ENCODE measurements at regions not wholly inside any gene's neighbourhood (a gene's known extent, or its start where the extent isn't known, plus 50 kb on each side); places are given as distances from the start of the nearest gene placed in this dataset.
"Not testable (repeated sequence)": the region's sequence is repeated elsewhere in the genome, so short reads cannot be mapped to it uniquely, and the experiment has no call there.

GRCh38 chr22:16388616-16389015 is 204.0 kb downstream of the CCT8L2 start:
- TF ChIP-seq CTCF (conservative IDR thresholded peaks at IDR 0.05); EZH2 (IDR thresholded peaks at IDR 0.05; ENCODE audit: low read depth): not testable (repeated sequence)
